ENCODE measurements at regions not wholly inside any gene's neighbourhood (a gene's known extent, or its start where the extent isn't known, plus 50 kb on each side); places are given as distances from the start of the nearest gene placed in this dataset.
A peak's percentile ranks its signal among the peaks of the same experiment; 100 is the strongest.
"Not testable (repeated sequence)": the region's sequence is repeated elsewhere in the genome, so short reads cannot be mapped to it uniquely, and the experiment has no call there.

DNA sequence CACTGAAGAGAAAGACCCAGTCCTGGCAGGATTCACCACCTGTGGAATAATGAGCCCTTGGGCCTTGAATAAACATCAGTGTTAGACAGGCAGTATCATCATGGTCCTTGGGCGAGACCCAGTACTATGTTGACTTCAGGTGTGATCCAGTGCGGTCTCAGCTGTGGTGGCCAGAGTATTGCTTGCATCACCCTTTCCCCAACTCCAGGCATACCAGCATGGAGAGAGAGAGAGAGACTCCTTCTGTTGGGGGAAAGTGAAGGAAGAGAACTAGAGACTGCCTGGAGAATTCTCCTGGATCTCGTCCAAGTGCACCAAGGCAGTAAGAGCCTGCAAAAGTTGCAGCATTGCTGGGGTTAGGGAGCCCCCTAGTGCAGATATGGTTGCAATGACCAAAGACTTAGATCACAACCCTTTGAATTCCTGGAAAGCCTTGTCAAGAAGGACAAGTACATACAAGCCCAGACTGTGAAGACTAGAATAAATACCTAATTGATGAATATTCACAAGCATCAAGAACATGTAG is 61.1 kb upstream of the VAMP7 start:
- DNase-seq = peak; percentile 59
- in situ Hi-C loops (cut with HindIII; ENCODE audit: low pct_ligation_motif_present, low pct_unique_long_range_greater_than_20kb, low sequenced_read_pairs) = no loop called here

DNA sequence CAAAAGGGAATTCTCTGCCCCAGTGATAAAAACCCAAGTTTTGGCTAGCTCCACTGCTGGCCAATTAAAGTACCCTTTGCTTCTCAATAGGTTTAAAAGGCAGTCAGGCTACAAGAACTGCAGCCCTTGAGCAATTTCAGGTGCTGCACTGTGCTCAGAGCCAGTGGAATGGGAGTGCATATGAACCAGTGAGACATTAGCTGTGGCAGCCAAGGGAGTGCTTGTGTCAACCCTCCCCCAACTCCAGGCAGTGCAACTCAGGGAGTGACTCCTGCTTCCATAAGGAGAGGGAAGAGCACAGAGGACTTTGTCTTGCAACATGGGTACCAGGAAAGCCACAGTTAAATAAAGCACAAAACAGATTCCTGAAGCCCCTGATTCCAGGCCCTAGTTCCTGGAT is 61.6 kb upstream of the VAMP7 start:
- in situ Hi-C loops (cut with HindIII; ENCODE audit: low pct_ligation_motif_present, low pct_unique_long_range_greater_than_20kb, low sequenced_read_pairs) = no loop called here

DNA sequence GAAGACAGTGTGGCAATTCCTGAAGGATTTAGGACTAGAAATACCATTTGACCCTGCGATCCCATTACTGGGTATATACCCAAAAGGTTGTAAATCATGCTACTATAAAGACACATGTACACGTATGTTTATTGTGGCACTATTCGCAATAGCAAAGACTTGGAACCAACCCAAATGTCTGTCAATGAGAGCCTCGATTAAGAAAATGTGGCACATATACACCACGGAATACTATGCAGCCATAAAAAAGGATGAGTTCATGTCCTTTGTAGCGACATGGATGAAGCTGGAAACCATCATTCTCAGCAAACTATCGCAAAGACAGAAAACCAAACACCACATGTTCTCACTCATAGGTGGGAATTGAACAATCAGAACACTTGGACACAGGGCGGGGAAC is 66.8 kb upstream of the VAMP7 start:
- in situ Hi-C loops (cut with HindIII; ENCODE audit: low pct_ligation_motif_present, low pct_unique_long_range_greater_than_20kb, low sequenced_read_pairs); DNase-seq: not testable (repeated sequence)

More for the DNA sequence above, 61.6 kb upstream of the VAMP7 start:
- no peak for DNase-seq

DNA sequence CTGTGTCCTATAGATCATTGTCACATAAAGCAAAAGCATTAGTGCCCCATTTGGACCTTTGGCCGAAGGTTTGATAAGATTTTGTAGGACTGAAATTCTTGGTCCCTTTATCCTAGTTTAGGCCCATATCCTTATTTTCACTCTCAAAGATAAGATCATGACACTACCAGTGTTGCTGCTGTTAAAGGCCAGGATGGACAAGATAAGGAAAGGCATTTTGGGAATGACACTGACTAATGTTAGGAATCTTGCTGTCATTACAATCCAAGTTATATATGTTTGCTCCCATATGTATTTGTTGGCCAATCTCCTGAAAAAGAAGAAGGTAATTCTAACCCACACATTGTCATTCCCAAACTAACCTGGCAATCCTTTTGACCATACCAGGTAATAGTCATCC is 101.3 kb upstream of the VAMP7 start:
- no peak for DNase-seq
- in situ Hi-C loops (cut with HindIII; ENCODE audit: low pct_ligation_motif_present, low pct_unique_long_range_greater_than_20kb, low sequenced_read_pairs) = no loop called here

DNA sequence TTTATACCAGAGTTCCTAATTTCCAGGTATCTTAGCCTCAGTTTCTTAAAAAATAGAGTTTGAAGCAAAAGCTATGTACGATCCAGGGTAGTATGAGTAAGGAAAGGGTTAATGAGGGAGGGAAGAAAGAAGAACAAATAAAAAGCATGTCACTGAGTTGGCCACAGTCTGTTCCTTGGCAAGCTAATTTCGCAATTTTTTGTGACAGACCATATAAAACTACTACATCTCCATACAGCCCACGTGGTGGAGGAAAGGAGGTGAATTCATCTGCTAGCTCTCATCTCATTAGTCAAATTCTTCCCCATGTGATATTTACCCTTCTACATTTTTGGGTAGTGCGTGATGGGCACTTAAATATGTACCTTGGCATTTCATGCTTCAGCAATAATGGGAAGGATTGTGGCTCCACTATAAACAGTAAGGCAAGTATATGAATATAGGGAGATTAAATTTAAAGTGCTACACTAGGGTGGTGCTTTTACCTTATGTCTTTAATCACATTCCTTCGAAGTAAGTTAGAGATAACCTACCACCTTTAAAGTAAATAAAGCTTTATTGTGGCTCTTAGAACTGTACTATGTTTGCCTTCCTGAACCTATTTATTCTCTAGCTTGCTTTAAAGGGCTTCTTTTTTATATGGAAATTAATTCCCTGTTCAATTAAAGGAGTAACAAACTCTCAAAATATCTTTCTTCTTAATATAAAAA is 102.1 kb upstream of the VAMP7 start:
- in situ Hi-C loops (cut with HindIII; ENCODE audit: low pct_ligation_motif_present, low pct_unique_long_range_greater_than_20kb, low sequenced_read_pairs) = no loop called here
- DNase-seq = no peak

DNA sequence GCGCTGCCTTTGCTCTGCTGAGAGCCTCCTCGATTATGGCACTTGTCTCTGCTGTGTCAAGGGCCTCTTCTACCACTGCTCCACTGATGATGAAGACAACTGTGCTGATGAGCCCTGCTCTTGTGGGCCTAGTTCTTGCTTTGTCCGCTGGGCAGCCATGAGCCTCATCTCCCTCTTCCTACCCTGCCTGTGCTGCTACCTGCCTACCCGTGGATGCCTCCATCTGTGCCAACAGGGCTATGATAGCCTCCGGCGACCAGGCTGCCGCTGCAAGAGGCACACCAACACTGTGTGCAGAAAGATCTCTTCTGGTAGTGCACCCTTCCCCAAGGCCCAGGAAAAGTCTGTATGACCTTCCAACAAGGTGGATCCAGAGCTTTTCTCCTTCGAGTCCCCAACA is 106.8 kb upstream of the VAMP7 start:
- no peak for DNase-seq
- in situ Hi-C loops (cut with HindIII; ENCODE audit: low pct_ligation_motif_present, low pct_unique_long_range_greater_than_20kb, low sequenced_read_pairs) = no loop called here

DNA sequence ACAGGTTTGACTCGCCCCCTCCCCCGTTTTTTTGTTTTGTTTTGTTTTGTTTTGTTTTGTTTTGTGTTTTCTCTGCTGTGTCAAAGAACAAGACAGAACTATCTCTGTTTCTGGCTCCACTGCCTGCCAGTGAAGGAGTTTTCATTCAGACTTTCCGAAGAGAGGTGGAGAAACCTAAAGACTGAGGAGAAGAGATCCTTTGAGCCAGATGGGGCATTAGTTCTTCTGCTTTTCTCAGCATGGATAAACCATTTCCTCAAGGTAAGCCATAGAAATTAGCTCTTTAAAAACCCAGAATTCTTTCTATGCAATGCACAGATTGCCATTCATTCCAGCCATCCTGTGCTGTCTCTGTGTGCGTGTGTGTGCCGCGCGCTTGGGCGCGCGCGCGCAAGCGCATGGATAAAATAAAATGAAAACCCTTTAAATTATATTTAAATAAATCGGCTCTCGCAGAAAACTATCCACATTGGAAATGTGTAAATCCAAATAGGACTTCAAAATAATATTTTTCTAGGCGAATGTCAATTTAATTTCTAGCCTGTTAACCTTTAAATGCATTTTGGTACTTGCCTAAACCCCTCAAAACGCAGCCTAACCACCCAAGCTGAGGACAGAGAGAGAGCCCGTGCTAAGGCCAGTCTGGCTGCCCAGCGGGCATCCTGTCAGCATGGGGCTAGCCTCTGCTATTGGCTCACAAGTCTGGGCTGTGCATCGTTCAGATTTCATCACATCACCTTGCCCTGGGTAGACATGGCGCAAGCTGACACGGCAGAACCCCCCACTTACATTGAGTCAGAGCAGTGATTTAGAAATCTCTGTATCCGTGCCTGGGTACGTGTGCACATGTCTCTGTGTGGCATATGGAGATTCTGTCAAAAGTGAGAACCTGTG is 113.0 kb upstream of the VAMP7 start:
- in situ Hi-C loops (cut with HindIII; ENCODE audit: low pct_ligation_motif_present, low pct_unique_long_range_greater_than_20kb, low sequenced_read_pairs) = no loop called here
- DNase-seq = peak; percentile 10

DNA sequence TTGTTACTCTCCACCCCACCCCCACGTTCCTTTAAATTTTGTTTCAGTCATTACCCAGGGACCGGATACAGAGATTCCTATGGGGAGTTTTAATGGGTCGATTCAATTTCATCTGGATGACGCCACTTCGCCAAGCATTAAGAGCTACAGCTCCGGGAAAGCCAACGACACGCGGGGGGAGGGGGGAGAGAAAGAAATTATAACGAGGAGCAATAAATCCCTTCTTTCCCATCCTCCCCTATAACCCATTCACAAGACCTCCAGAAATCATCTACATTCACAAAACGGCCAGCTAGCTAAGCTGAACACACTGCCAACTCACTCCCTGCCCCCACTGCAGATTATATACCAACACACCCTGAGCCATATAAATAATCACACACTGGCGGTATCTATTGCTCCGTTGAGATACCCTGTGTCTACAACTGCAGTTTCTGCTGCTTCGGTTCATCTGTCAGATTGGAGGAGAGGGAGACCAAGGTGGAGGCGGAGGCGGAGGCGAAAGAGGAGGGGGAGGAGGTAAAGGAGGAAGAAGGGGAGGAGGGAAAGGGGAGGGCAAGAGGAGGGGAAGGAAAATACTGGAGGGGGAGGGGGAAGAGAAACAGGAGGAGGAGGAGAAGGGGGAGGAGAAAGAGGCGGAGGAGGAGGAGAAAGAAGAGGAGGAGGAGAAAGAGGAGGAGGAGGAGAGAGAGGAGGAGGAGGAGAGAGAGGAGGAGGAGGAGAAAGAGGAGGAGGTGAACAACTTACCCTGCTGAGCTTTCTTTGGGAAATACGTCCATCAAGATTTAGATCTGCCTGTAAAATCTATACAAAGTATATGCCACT is 113.9 kb upstream of the VAMP7 start:
- in situ Hi-C loops (cut with HindIII; ENCODE audit: low pct_ligation_motif_present, low pct_unique_long_range_greater_than_20kb, low sequenced_read_pairs) = no loop called here
- DNase-seq = peak; percentile 72

DNA sequence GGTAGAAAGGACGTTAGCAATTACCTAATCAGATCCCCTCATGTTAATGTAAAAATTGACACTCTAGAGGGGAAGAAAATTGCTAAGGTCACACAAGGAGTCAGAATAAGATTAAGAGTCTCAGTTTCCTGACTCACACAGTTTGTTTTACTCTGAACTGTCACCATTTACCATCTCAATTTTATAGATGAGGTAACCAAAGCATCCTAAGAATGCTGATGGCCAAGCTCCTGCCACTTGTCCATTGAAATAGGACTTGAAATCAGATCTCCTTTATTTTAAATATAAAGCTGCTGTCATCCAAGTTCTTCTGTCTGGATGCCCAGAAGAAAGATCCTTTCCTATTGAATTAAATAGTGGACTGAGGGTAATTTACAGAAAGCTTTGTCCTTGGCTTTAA is 114.8 kb upstream of the VAMP7 start:
- no peak for DNase-seq
- in situ Hi-C loops (cut with HindIII; ENCODE audit: low pct_ligation_motif_present, low pct_unique_long_range_greater_than_20kb, low sequenced_read_pairs) = no loop called here

DNA sequence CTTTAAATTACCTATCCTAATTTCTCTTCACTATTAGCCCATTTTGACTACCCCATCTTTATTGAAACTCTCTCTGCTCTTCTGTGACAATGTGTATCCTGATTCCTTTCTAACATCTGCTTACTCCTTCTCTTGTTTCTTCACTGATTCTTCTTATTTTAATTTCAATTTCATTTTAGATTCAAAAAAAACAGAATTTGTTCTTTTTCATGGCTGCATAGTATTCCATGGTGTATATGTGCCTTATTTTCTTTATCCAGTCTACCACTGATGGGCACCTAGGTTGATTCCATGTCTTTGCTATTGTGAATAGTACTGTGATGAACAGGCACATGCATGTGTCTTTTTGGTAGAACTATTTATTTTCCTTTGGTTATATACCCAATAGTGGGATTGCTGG is 120.0 kb upstream of the VAMP7 start:
- DNase-seq = no peak
- in situ Hi-C loops (cut with HindIII; ENCODE audit: low pct_ligation_motif_present, low pct_unique_long_range_greater_than_20kb, low sequenced_read_pairs) = no loop called here

DNA sequence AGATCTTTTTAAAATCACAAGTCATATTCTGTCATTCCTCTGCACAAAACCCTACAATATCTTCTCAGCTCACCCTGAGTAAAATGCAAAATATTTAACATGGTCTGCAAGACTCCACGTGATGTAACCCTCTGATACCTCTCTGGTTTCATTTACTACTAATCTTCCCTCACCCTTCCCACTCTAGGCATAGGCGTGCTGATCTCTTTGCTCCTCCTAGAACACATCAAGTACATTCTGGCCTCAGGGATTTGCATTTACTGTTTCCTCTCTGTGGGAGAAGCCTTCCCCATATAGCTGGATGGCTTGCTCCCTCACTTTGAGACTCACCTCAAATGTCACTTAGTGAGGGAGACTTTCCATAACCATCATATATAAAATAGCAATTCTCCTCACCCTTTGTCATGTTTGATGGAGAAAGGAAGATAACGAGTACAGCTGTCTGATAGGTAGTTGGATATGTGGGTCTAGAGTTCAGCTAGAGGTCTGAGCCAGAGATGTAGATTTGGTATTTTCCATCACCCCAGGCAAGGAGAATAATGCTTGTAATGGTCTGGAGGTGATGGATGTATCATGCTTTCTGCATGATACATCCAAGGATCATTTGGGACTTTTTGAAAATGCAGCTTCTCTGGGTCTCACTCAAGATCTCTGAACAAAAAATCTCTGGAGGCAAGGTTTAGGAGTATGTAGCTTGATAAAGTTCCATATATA is 123.9 kb upstream of the VAMP7 start:
- DNase-seq = no peak
- in situ Hi-C loops (cut with HindIII; ENCODE audit: low pct_ligation_motif_present, low pct_unique_long_range_greater_than_20kb, low sequenced_read_pairs) = no loop called here

DNA sequence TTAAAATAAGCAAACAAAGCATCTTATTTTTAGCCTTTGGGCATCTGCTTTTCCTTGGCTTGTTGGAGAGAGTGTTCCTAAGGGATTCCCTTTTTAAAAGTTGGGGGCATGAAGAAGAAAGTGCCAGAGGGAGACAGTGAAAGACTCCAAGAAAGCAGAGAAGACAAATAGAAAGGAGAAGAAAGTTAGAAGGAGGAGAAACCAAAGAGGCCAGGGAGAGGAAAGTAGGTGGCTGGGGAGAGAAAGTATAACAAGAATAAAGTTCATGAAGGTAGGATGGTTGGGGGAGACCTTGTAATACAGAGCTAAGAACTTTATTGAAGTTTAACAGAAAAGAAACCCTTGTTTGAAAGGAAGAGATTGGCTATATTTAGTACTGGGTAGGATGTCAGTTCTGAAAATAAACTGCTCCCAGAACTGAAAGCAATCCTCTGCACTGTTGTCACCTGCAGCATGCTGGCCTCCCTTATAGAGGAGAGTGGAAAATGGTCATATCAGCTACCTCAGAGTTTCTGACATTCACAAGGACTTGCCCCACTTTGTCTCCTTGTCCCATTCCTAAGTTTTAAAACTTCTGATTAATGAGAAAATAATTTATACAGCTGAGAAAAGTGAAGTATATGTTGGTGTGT is 125.3 kb upstream of the VAMP7 start:
- no peak for DNase-seq
- in situ Hi-C loops (cut with HindIII; ENCODE audit: low pct_ligation_motif_present, low pct_unique_long_range_greater_than_20kb, low sequenced_read_pairs) = no loop called here

DNA sequence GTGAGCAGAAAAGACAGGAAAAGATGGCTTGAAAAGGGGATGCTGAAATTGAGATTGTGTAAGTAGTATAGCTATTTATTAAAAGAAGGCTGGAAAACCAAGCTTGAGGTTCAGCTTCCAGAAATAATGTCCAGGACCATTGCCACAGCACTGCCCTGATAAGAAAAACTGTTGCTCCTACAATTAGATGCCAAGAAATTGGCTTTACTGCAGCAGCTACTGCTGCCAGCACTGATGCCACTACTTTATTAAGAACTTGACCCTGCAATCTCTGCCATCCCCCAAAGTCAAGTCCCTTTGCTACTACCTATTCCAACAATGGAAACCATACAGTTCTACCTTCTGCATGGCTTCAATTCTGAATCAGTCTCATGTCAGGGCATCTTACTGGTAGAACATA is 130.0 kb upstream of the VAMP7 start:
- in situ Hi-C loops (cut with HindIII; ENCODE audit: low pct_ligation_motif_present, low pct_unique_long_range_greater_than_20kb, low sequenced_read_pairs) = no loop called here

DNA sequence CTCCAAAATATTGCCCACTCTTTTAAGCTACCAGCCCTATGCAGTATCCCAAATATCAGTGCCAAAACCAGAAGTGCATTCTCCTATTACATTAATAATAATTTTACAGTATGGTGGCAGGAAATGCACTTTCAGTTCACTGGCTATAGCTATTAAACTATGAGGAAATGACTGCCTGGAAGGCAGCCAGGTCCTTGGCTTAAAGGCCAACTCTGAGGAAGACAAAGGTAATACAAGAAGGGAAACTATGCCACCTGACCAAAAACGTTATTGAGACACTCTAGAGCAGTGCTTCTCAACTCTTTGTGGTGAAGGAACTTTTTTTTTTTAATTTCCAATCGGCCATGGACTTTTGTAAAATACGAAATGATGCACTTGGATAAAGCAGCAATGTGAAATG is 133.6 kb upstream of the VAMP7 start:
- in situ Hi-C loops (cut with HindIII; ENCODE audit: low pct_ligation_motif_present, low pct_unique_long_range_greater_than_20kb, low sequenced_read_pairs) = no loop called here
- DNase-seq = no peak

More for the DNA sequence above, 130.0 kb upstream of the VAMP7 start:
- DNase-seq = no peak

DNA sequence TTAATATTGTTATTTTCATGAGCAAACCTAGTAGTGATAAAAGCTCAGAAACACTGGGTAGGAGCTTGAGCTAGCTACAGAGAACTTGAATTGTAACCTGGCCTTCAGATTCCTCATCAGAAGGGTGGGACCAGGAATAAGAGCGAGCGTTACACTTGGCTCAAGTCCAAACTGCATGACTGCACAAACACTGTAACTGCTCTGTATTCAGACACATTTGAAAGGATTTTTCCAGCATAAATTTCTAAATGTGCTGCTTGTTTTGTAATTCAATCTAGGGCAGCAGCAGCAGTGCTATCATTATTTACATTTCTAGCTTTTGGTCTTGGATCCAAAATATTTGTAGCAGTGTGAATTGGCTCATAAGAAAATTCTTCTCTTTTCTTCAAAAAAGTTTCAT is 133.0 kb upstream of the TMLHE start:
- in situ Hi-C loops (cut with HindIII; ENCODE audit: low pct_ligation_motif_present, low pct_unique_long_range_greater_than_20kb, low sequenced_read_pairs) = no loop called here

DNA sequence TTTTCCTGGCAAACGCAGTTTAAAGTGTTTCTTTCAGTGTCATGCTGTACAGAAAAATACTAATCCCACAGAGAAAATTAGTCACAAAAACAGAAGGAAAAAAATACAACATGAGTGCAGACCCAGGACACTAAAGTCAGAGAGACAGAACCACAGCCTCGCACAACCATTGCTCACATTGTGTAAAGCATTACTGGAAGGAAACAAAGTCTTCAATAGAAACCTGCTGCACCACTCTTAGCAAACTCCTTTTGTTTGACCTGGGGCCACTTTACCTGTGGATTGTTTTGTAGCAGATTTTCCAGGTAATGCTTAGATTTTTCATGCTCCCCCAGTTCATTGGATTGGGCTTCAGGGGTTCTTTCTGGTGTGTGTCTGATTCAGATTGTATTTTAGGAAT is 131.8 kb upstream of the TMLHE start:
- in situ Hi-C loops (cut with HindIII; ENCODE audit: low pct_ligation_motif_present, low pct_unique_long_range_greater_than_20kb, low sequenced_read_pairs) = no loop called here
- DNase-seq = no peak

More for the DNA sequence above, 133.0 kb upstream of the TMLHE start:
- no peak for DNase-seq

DNA sequence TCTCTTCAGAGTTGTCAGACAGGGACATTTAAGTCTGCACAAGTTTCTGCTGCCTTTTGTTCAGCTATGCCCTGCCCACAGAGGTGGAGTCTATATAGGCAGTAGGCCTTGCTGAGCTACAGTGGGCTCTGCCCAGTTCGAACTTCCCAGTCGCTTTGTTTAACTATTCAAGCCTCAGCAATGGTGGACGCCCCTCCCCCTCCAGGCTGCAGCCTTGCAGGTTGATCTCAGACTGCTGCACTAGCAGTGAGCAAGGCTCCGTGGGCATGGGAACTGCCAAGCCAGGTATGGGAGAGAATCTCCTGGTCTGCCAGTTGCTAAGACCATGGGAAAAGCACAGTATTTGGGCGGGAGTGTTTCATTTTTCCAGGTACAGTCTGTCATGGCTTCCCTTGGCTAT is 115.6 kb upstream of the TMLHE start:
- in situ Hi-C loops (cut with HindIII; ENCODE audit: low pct_ligation_motif_present, low pct_unique_long_range_greater_than_20kb, low sequenced_read_pairs); DNase-seq: not testable (repeated sequence)
